ENCODE measurements at regions not wholly inside any gene's neighbourhood (a gene's known extent, or its start where the extent isn't known, plus 50 kb on each side); places are given as distances from the start of the nearest gene placed in this dataset.

DNA sequence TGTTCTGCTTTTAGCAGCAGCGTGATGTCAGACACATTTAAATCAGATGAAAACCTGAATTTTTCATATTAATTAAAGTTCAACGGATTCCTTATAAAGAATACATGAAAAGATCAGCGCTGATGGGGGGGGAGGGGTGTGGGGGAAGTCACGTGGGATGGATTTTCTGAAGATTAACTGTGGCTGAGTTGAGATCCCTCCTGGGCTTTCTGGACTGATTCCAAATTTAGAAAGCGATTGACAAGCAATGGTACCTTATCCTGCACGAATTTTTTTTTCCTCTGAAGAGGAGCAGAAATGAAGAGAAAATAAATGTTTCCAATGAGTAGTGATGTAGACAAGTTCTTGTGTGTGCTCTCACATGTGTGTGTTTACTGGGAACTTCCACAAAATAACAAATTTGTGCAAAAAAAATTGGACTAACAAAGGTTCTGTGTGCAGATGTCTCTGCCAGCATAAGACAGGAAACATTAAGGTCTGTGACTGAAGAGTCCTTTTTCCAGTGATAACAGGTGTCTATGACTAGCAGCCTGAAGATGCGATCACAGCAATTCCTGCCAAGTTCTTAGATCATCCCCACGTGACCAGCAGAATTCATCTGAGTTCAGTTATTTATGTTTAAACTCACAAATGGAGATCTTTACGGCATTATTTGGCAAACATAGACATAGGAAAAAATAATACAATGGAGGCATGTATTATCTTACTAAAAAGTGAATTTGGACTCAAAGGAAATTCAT, 585.2 kb upstream of the CELF2 start:
- no peak for TF ChIP-seq TBL1XR1 (IDR thresholded peaks at IDR 0.05; ENCODE audit: low read depth, low read length)
- TF ChIP-seq, protein P1, sequence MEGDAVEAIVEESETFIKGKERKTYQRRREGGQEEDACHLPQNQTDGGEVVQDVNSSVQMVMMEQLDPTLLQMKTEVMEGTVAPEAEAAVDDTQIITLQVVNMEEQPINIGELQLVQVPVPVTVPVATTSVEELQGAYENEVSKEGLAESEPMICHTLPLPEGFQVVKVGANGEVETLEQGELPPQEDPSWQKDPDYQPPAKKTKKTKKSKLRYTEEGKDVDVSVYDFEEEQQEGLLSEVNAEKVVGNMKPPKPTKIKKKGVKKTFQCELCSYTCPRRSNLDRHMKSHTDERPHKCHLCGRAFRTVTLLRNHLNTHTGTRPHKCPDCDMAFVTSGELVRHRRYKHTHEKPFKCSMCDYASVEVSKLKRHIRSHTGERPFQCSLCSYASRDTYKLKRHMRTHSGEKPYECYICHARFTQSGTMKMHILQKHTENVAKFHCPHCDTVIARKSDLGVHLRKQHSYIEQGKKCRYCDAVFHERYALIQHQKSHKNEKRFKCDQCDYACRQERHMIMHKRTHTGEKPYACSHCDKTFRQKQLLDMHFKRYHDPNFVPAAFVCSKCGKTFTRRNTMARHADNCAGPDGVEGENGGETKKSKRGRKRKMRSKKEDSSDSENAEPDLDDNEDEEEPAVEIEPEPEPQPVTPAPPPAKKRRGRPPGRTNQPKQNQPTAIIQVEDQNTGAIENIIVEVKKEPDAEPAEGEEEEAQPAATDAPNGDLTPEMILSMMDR (IDR thresholded peaks at IDR 0.05 in 2 of 3, conservative IDR thresholded peaks at IDR 0.05 in 1 of 3; ENCODE audit: control insufficient read depth in 2 of 3, extremely low read depth in 1 of 3, insufficient read depth in 1 of 3, low read depth in 3 of 3, low read length in 3 of 3): no peak
- TF ChIP-seq, protein P2, sequence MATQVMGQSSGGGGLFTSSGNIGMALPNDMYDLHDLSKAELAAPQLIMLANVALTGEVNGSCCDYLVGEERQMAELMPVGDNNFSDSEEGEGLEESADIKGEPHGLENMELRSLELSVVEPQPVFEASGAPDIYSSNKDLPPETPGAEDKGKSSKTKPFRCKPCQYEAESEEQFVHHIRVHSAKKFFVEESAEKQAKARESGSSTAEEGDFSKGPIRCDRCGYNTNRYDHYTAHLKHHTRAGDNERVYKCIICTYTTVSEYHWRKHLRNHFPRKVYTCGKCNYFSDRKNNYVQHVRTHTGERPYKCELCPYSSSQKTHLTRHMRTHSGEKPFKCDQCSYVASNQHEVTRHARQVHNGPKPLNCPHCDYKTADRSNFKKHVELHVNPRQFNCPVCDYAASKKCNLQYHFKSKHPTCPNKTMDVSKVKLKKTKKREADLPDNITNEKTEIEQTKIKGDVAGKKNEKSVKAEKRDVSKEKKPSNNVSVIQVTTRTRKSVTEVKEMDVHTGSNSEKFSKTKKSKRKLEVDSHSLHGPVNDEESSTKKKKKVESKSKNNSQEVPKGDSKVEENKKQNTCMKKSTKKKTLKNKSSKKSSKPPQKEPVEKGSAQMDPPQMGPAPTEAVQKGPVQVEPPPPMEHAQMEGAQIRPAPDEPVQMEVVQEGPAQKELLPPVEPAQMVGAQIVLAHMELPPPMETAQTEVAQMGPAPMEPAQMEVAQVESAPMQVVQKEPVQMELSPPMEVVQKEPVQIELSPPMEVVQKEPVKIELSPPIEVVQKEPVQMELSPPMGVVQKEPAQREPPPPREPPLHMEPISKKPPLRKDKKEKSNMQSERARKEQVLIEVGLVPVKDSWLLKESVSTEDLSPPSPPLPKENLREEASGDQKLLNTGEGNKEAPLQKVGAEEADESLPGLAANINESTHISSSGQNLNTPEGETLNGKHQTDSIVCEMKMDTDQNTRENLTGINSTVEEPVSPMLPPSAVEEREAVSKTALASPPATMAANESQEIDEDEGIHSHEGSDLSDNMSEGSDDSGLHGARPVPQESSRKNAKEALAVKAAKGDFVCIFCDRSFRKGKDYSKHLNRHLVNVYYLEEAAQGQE (IDR thresholded peaks at IDR 0.05; ENCODE audit: low read depth, low read length): no peak
- TF ChIP-seq, protein P3, sequence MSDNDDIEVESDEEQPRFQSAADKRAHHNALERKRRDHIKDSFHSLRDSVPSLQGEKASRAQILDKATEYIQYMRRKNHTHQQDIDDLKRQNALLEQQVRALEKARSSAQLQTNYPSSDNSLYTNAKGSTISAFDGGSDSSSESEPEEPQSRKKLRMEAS (IDR thresholded peaks at IDR 0.05; ENCODE audit: low read depth, low read length): no peak
- no peak for TF ChIP-seq CHD1 (IDR thresholded peaks at IDR 0.05; ENCODE audit: low read depth, low read length)
- TF ChIP-seq GABPA (IDR thresholded peaks at IDR 0.05; ENCODE audit: low read depth): no peak
- no peak for TF ChIP-seq EGR1 (IDR thresholded peaks at IDR 0.05; ENCODE audit: borderline replicate concordance in 1 of 2, low read depth in 2 of 2, low read length in 2 of 2)
